Endothelial cell of umbilical vein (primary cell): ENCODE measurements at regions not wholly inside any gene's neighbourhood (a gene's known extent, or its start where the extent isn't known, plus 50 kb on each side); places are given as distances from the start of the nearest gene placed in this dataset.

Source experiments
- CTCF ChIP-seq, 2 donors: IDR thresholded peaks; 1 replicate in 1 of 2; 2 replicates in 1 of 2; pipeline ENCODE4 v1.5.1; 2011; ENCODE audit warnings: low read length in 2 of 2, mild to moderate bottlenecking in 2 of 2, moderate library complexity in 2 of 2, control low read depth in 1 of 2, inconsistent platforms in 1 of 2, low read depth in 1 of 2; ENCODE audit not compliant: insufficient read depth in 1 of 2; ENCODE audit errors: extremely low read depth in 1 of 2
- EZH2 ChIP-seq: IDR thresholded peaks from 2 replicates; pipeline ENCODE4 v1.6.1; 2012; ENCODE audit warnings: borderline replicate concordance, low read depth, mild to moderate bottlenecking, moderate library complexity, low read length, inconsistent platforms; ENCODE audit not compliant: severe bottlenecking
- MAX ChIP-seq: IDR thresholded peaks from 2 replicates; pipeline ENCODE4 v1.6.1; 2011; ENCODE audit not compliant: insufficient read depth, insufficient read length
- MYC ChIP-seq: IDR thresholded peaks from one replicate; pipeline ENCODE4 v1.6.1; 2011; ENCODE audit warnings: mild to moderate bottlenecking, low read depth, low read length
- POLR2AphosphoS5 ChIP-seq: IDR thresholded peaks from 2 replicates; pipeline ENCODE4 v1.6.1; 2012; ENCODE audit warnings: low read depth, mild to moderate bottlenecking, control low read depth, low read length, moderate library complexity; ENCODE audit not compliant: insufficient read depth

DNA sequence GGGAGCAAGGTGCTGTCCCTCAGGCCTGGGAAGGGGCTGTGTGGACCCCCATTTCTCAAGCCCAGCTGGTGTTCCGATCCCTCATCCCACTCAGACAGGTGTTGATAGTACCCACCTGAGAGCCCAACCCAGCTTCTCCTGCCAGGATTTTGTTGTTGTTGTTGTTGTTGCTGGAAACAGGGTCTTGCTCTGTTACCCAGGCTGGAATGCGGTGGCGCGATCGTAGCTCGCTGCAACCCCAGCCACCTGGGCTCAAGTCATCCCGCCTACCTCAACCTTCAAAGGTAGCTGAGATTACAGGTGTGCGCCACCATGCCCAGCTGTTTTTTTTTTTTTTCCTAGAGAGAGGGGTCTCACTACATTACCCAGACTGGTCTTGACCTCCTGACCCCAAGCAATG, 209.9 kb downstream of the PHETA1 start:
- TF ChIP-seq CTCF (IDR thresholded peaks at IDR 0.05; ENCODE audit: extremely low read depth in 1 of 2, insufficient read depth in 1 of 2, low read depth in 1 of 2, low read length in 2 of 2) (no peak), MAX (no peak), EZH2 (no peak), MYC (no peak), POLR2AphosphoS5 (no peak)
